Keratinocyte (primary cell): ENCODE measurements at regions not wholly inside any gene's neighbourhood (a gene's known extent, or its start where the extent isn't known, plus 50 kb on each side); places are given as distances from the start of the nearest gene placed in this dataset.

Experiments used
- EZH2 ChIP-seq: IDR thresholded peaks from one replicate; pipeline ENCODE4 v1.6.1; 2012; ENCODE audit warnings: inconsistent platforms, mild to moderate bottlenecking, low read length, moderate library complexity
- TF ChIP-seq, protein P1 (sequence below), 3 experiments: IDR thresholded peaks in 1 of 3; conservative IDR thresholded peaks in 1 of 3; optimal IDR thresholded peaks in 1 of 3; 2 replicates in 2 of 3; 3 replicates in 1 of 3; pipeline versions ENCODE3 to v1.5.1; 2011; ENCODE audit warnings: low read length in 3 of 3, mild to moderate bottlenecking in 3 of 3, moderate library complexity in 2 of 3, control low read depth in 1 of 3, inconsistent platforms in 1 of 3; ENCODE audit not compliant: insufficient read depth in 2 of 3; ENCODE audit errors: extremely low read depth in 1 of 3

DNA sequence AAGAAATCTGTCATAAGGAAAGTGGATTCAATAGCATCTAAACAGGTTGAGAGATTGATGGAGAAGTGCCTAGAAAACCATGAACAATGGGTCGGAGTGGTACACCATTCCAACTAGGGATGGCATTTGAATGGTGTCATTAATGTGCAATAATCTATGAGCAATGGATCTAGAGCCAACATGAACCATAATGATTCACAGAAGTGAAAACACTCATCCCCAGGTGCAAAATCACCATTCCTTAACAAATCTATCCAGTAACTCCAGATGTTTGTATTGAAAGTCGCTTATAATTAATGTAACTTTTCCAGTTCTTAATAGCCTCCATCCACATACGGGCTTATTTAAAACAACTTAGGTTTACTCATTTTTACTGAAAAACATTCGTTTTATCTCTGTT, 201.3 kb upstream of the ADGRL4 start:
- TF ChIP-seq, protein P1, sequence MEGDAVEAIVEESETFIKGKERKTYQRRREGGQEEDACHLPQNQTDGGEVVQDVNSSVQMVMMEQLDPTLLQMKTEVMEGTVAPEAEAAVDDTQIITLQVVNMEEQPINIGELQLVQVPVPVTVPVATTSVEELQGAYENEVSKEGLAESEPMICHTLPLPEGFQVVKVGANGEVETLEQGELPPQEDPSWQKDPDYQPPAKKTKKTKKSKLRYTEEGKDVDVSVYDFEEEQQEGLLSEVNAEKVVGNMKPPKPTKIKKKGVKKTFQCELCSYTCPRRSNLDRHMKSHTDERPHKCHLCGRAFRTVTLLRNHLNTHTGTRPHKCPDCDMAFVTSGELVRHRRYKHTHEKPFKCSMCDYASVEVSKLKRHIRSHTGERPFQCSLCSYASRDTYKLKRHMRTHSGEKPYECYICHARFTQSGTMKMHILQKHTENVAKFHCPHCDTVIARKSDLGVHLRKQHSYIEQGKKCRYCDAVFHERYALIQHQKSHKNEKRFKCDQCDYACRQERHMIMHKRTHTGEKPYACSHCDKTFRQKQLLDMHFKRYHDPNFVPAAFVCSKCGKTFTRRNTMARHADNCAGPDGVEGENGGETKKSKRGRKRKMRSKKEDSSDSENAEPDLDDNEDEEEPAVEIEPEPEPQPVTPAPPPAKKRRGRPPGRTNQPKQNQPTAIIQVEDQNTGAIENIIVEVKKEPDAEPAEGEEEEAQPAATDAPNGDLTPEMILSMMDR (optimal IDR thresholded peaks at IDR 0.05 in 1 of 3, IDR thresholded peaks at IDR 0.05 in 1 of 3, conservative IDR thresholded peaks at IDR 0.05 in 1 of 3; ENCODE audit: extremely low read depth in 1 of 3, insufficient read depth in 2 of 3, low read length in 3 of 3), result no peak
- TF ChIP-seq EZH2, result no peak
